ENCODE measurements at regions not wholly inside any gene's neighbourhood (a gene's known extent, or its start where the extent isn't known, plus 50 kb on each side); places are given as distances from the start of the nearest gene placed in this dataset.

- H3K9me3 Mint-ChIP-seq = no peaks in the 10 kb centered on the region
- peak overlapping the region; percentile 37 for H3K27ac Mint-ChIP-seq
- H3K36me3 Mint-ChIP-seq (ENCODE audit: low read depth) = no peaks in the 10 kb centered on the region
- no peak overlapping the region for H3K4me3 Mint-ChIP-seq
- H3K27me3 Mint-ChIP-seq = peaks cover 15% of the 10 kb centered on the region
- ChIA-PET POLR2A (no interaction called here), CTCF (interaction anchor here (0.6 kb wide), 1 partner anchor 1405 kb away, joined by 3 read pairs; no protein-coding TSS in a partner anchor)
- no peak for DNase-seq
- peaks cover 30% of the 10 kb centered on the region for H3K4me1 Mint-ChIP-seq
These were observed 435.1 kb upstream of the HS6ST1 start for GRCh38 chr2:128753800-128754199.

- peak overlapping the region; percentile 37 for H3K27ac Mint-ChIP-seq
- peaks cover 15% of the 10 kb centered on the region for H3K27me3 Mint-ChIP-seq
- no peak overlapping the region for H3K4me3 Mint-ChIP-seq
- ChIA-PET POLR2A (no interaction called here), CTCF (interaction anchor here (0.6 kb wide), 1 partner anchor 1404 kb away, joined by 3 read pairs; no protein-coding TSS in a partner anchor)
- no peaks in the 10 kb centered on the region for H3K36me3 Mint-ChIP-seq (ENCODE audit: low read depth)
- DNase-seq = peak; percentile 65
- no peaks in the 10 kb centered on the region for H3K9me3 Mint-ChIP-seq
- peaks cover 30% of the 10 kb centered on the region for H3K4me1 Mint-ChIP-seq
These were observed 435.6 kb upstream of the HS6ST1 start for GRCh38 chr2:128754246-128754724.

GRCh38 chr2:128755695-128756364, 437.2 kb upstream of the HS6ST1 start:
- ChIA-PET CTCF (interaction anchor here (1.5 kb wide), 1 partner anchor 29 kb away, joined by 3 read pairs; no protein-coding TSS in a partner anchor), POLR2A (no interaction called here)
- peaks cover 24% of the 10 kb centered on the region for H3K4me1 Mint-ChIP-seq
- DNase-seq = no peak
- H3K27ac Mint-ChIP-seq = no peak overlapping the region
- H3K4me3 Mint-ChIP-seq = no peak overlapping the region
- H3K36me3 Mint-ChIP-seq (ENCODE audit: low read depth) = no peaks in the 10 kb centered on the region
- peaks cover 17% of the 10 kb centered on the region for H3K27me3 Mint-ChIP-seq
- no peaks in the 10 kb centered on the region for H3K9me3 Mint-ChIP-seq

- no peak overlapping the region for H3K27ac Mint-ChIP-seq
- H3K27me3 Mint-ChIP-seq = peaks cover 17% of the 10 kb centered on the region
- peaks cover 24% of the 10 kb centered on the region for H3K4me1 Mint-ChIP-seq
- no peaks in the 10 kb centered on the region for H3K36me3 Mint-ChIP-seq (ENCODE audit: low read depth)
- no peak for DNase-seq
- no peak overlapping the region for H3K4me3 Mint-ChIP-seq
- ChIA-PET POLR2A (no interaction called here), CTCF (interaction anchor here (1.5 kb wide), 1 partner anchor 30 kb away, joined by 3 read pairs; no protein-coding TSS in a partner anchor)
- H3K9me3 Mint-ChIP-seq = no peaks in the 10 kb centered on the region
These were observed 437.7 kb upstream of the HS6ST1 start for GRCh38 chr2:128756365-128756717.

GRCh38 chr2:128765811-128766210, 447.1 kb upstream of the HS6ST1 start:
- peaks cover 15% of the 10 kb centered on the region for H3K9me3 Mint-ChIP-seq
- no peaks in the 10 kb centered on the region for H3K36me3 Mint-ChIP-seq (ENCODE audit: low read depth)

GRCh38 chr2:128768041-128768440, 449.4 kb upstream of the HS6ST1 start:
- CTCF ChIA-PET = no interaction called here
- DNase-seq = no peak
- H3K4me3 Mint-ChIP-seq = no peak overlapping the region
- peaks cover 7% of the 10 kb centered on the region for H3K27me3 Mint-ChIP-seq
- no peaks in the 10 kb centered on the region for H3K36me3 Mint-ChIP-seq (ENCODE audit: low read depth)
- peaks cover 7% of the 10 kb centered on the region for H3K9me3 Mint-ChIP-seq
- POLR2A ChIA-PET = no interaction called here
- H3K27ac Mint-ChIP-seq = no peak overlapping the region
- H3K4me1 Mint-ChIP-seq = no peaks in the 10 kb centered on the region

More at GRCh38 chr2:128765811-128766210, 447.1 kb upstream of the HS6ST1 start:
- H3K27me3 Mint-ChIP-seq = peaks cover 10% of the 10 kb centered on the region
- DNase-seq = no peak
- ChIA-PET CTCF (no interaction called here), POLR2A (no interaction called here)
- no peak overlapping the region for H3K4me3 Mint-ChIP-seq
- no peaks in the 10 kb centered on the region for H3K4me1 Mint-ChIP-seq
- no peak overlapping the region for H3K27ac Mint-ChIP-seq

- H3K9me3 Mint-ChIP-seq = peaks cover 3% of the 10 kb centered on the region
- POLR2A ChIA-PET = no interaction called here
- H3K36me3 Mint-ChIP-seq (ENCODE audit: low read depth) = no peaks in the 10 kb centered on the region
- no peak for DNase-seq
- H3K27ac Mint-ChIP-seq = no peak overlapping the region
- H3K4me1 Mint-ChIP-seq = no peaks in the 10 kb centered on the region
- CTCF ChIA-PET = no interaction called here
- H3K27me3 Mint-ChIP-seq = peaks cover 5% of the 10 kb centered on the region
- H3K4me3 Mint-ChIP-seq = no peak overlapping the region
These were observed 450.9 kb upstream of the HS6ST1 start for GRCh38 chr2:128769457-128770142.

GRCh38 chr2:128770143-128771085, 451.7 kb upstream of the HS6ST1 start:
- ChIA-PET CTCF (no interaction called here), POLR2A (no interaction called here)
- Mint-ChIP-seq H3K9me3 (no peaks in the 10 kb centered on the region), H3K27ac (no peak overlapping the region), H3K27me3 (no peaks in the 10 kb centered on the region), H3K4me3 (no peak overlapping the region), H3K4me1 (no peaks in the 10 kb centered on the region), H3K36me3 (ENCODE audit: low read depth) (no peaks in the 10 kb centered on the region)
- no peak for DNase-seq

- ChIA-PET POLR2A (no interaction called here), CTCF (no interaction called here)
- H3K36me3 Mint-ChIP-seq (ENCODE audit: low read depth) = no peaks in the 10 kb centered on the region
- no peak overlapping the region for H3K27ac Mint-ChIP-seq
- H3K4me1 Mint-ChIP-seq = no peaks in the 10 kb centered on the region
- no peak overlapping the region for H3K4me3 Mint-ChIP-seq
- no peak for DNase-seq
- H3K9me3 Mint-ChIP-seq = no peaks in the 10 kb centered on the region
- H3K27me3 Mint-ChIP-seq = no peaks in the 10 kb centered on the region
These were observed 452.7 kb upstream of the HS6ST1 start for GRCh38 chr2:128771401-128771800.

GRCh38 chr2:128772671-128773070, 454.0 kb upstream of the HS6ST1 start:
- Mint-ChIP-seq H3K27ac (no peak overlapping the region), H3K36me3 (ENCODE audit: low read depth) (no peaks in the 10 kb centered on the region)

GRCh38 chr2:128773641-128774319, 455.1 kb upstream of the HS6ST1 start:
- H3K4me1 Mint-ChIP-seq = no peaks in the 10 kb centered on the region
- ChIA-PET CTCF (no interaction called here), POLR2A (no interaction called here)
- no peak overlapping the region for H3K4me3 Mint-ChIP-seq
- no peak for DNase-seq
- H3K27me3 Mint-ChIP-seq = no peaks in the 10 kb centered on the region
- no peaks in the 10 kb centered on the region for H3K9me3 Mint-ChIP-seq
- no peaks in the 10 kb centered on the region for H3K36me3 Mint-ChIP-seq (ENCODE audit: low read depth)
- H3K27ac Mint-ChIP-seq = no peak overlapping the region

More at GRCh38 chr2:128772671-128773070, 454.0 kb upstream of the HS6ST1 start:
- Mint-ChIP-seq H3K4me1 (no peaks in the 10 kb centered on the region), H3K4me3 (no peak overlapping the region), H3K27me3 (no peaks in the 10 kb centered on the region), H3K9me3 (no peaks in the 10 kb centered on the region)
- POLR2A ChIA-PET = no interaction called here
- CTCF ChIA-PET = no interaction called here
- no peak for DNase-seq

- no peak overlapping the region for H3K27ac Mint-ChIP-seq
- no peaks in the 10 kb centered on the region for H3K27me3 Mint-ChIP-seq
- ChIA-PET POLR2A (no interaction called here), CTCF (no interaction called here)
- no peaks in the 10 kb centered on the region for H3K9me3 Mint-ChIP-seq
- DNase-seq = no peak
- H3K36me3 Mint-ChIP-seq (ENCODE audit: low read depth) = no peaks in the 10 kb centered on the region
- H3K4me1 Mint-ChIP-seq = no peaks in the 10 kb centered on the region
- no peak overlapping the region for H3K4me3 Mint-ChIP-seq
These were observed 455.9 kb upstream of the HS6ST1 start for GRCh38 chr2:128774320-128775216.
